HCT116 (cell line): ENCODE measurements at regions not wholly inside any gene's neighbourhood (a gene's known extent, or its start where the extent isn't known, plus 50 kb on each side); places are given as distances from the start of the nearest gene placed in this dataset.

Experiments used
- ATAC-seq: fragments of 200-7000 bp; cut with Tn5 transposase; 2 replicates; pipeline ENCODE4 v1.9.1; 2020; ENCODE audit warnings: mild to moderate bottlenecking, moderate library complexity
- BruUV-seq: library from RNA; stranded (reverse); fragments of 400-500 nt; replicated peaks from 2 replicates; lab custom pipeline; 2021; lab: Mats Ljungman, UMichigan
- CTCF ChIA-PET: fragments of 300-600 bp; sonication (Branson Sonifier 250); formaldehyde crosslinking; loops from one replicate; lab custom pipeline; 2021; ENCODE audit warnings: antibody characterized with exemption; lab: Charles Lee
- POLR2A ChIA-PET: fragments of 300-600, 350-600 bp; sonication (Branson Sonifier 250); formaldehyde crosslinking; loops from one replicate; lab custom pipeline; 2021; ENCODE audit warnings: antibody characterized with exemption; lab: Charles Lee
- RAD21 ChIA-PET, 2 experiments: fragments of 300-600 bp; sonication (Branson Sonifier 250); formaldehyde crosslinking; loops; one replicate each; lab custom pipeline; 2023; ENCODE audit warnings: low total read pairs in 2 of 2; ENCODE audit not compliant: uncharacterized antibody in 2 of 2, unreplicated experiment in 2 of 2, low non-redundant PET in 1 of 2; lab: Charles Lee
- DNase-seq: peaks from one replicate; pipeline ENCODE4 v3.0.0-alpha.2; 2010; ENCODE audit warnings: low read depth, low spot score
- H2AFZ ChIP-seq: fragments of 200-600 bp; shearing (Covaris generic), sonication (generic); 2 replicates; pipeline ENCODE4 v1.6.1; 2017; ENCODE audit warnings: low read depth, mixed run types, mixed read lengths, antibody characterized with exemption, low read length; ENCODE audit not compliant: poor library complexity, severe bottlenecking
- H3K27ac ChIP-seq: 2 replicates; pipeline ENCODE4 v1.5.1; 2012; ENCODE audit warnings: low read depth, low read length
- H3K27me3 ChIP-seq: fragments of 200-600 bp; sonication (generic); 2 replicates; pipeline ENCODE4 v1.6.1; 2016; ENCODE audit warnings: mixed run types, low read length, mixed read lengths; ENCODE audit not compliant: insufficient read depth
- H3K36me3 ChIP-seq, 2 experiments: fragments of 200-500 bp in 1 of 2; fragments of 200-600 bp in 1 of 2; sonication (Bioruptor generic) in 1 of 2; sonication (generic) in 1 of 2; 2 replicates each; pipeline versions ENCODE4 v1.5.1 to v1.6.1; 2014 to 2016; ENCODE audit warnings: low read length in 2 of 2, inconsistent platforms in 1 of 2, mixed read lengths in 1 of 2, mixed run types in 1 of 2; ENCODE audit not compliant: insufficient read depth in 2 of 2, control insufficient read depth in 1 of 2
- H3K4me1 ChIP-seq, 2 experiments: fragments of 200-600 bp in 1 of 2; sonication (generic) in 1 of 2; 2 replicates each; pipeline versions ENCODE4 v1.5.1 to v1.6.1; 2012 to 2017; ENCODE audit warnings: low read length in 2 of 2, inconsistent platforms in 1 of 2, mild to moderate bottlenecking in 1 of 2, mixed read lengths in 1 of 2, mixed run types in 1 of 2, moderate library complexity in 1 of 2; ENCODE audit not compliant: insufficient read depth in 2 of 2, control insufficient read depth in 1 of 2
- H3K4me2 ChIP-seq: fragments of 200-600 bp; sonication (generic); 2 replicates; pipeline ENCODE4 v1.6.1; 2017; ENCODE audit warnings: mixed run types, low read length, mixed read lengths
- H3K4me3 ChIP-seq, 2 experiments: fragments of 200-600 bp in 1 of 2; sonication (generic) in 1 of 2; replicated peaks in 1 of 2; 2 replicates each; pipeline ENCODE4 v1.5.1; 2011 to 2016; ENCODE audit warnings: low read length in 2 of 2, control low read depth in 1 of 2, low read depth in 1 of 2, mild to moderate bottlenecking in 1 of 2, mixed read lengths in 1 of 2, mixed run types in 1 of 2
- H3K79me2 ChIP-seq: fragments of 200-600 bp; sonication (generic); 2 replicates; pipeline ENCODE4 v1.6.1; 2017; ENCODE audit warnings: mild to moderate bottlenecking, mixed run types, low read length, moderate library complexity, mixed read lengths; ENCODE audit not compliant: insufficient read depth
- H3K9ac ChIP-seq: fragments of 200-600 bp; sonication (generic); 2 replicates; pipeline ENCODE4 v1.6.1; 2016; ENCODE audit warnings: low read length, mixed read lengths
- H3K9me2 ChIP-seq: fragments of 200-600 bp; sonication (generic), shearing (Covaris generic); 2 replicates; pipeline ENCODE4 v1.6.1; 2017; ENCODE audit warnings: mixed run types, mild to moderate bottlenecking, moderate library complexity; ENCODE audit not compliant: insufficient read depth
- H3K9me3 ChIP-seq, 2 experiments: fragments of 200-500 bp in 1 of 2; fragments of 200-600 bp in 1 of 2; sonication (Bioruptor generic) in 1 of 2; sonication (generic) in 1 of 2; 2 replicates each; pipeline ENCODE4 v1.6.1; 2014 to 2017; ENCODE audit warnings: low read length in 2 of 2, mixed read lengths in 2 of 2, inconsistent platforms in 1 of 2, low read depth in 1 of 2, mild to moderate bottlenecking in 1 of 2, mixed run types in 1 of 2, moderate library complexity in 1 of 2; ENCODE audit not compliant: control insufficient read depth in 1 of 2, insufficient read depth in 1 of 2
- H4K20me1 ChIP-seq: fragments of 200-600 bp; sonication (generic), shearing (Covaris generic); 2 replicates; pipeline ENCODE4 v1.6.1; 2017; ENCODE audit warnings: mixed run types, mild to moderate bottlenecking, moderate library complexity; ENCODE audit not compliant: insufficient read depth
- CBX3 ChIP-seq: IDR thresholded peaks from 2 replicates; pipeline ENCODE4 v1.6.1; 2012; ENCODE audit warnings: low read depth
- CEBPB ChIP-seq: IDR thresholded peaks from 2 replicates; pipeline ENCODE4 v1.6.1; 2012; ENCODE audit warnings: low read depth
- EGR1 ChIP-seq: IDR thresholded peaks from 2 replicates; pipeline ENCODE4 v1.6.1; 2012; ENCODE audit warnings: low read depth
- EZH2 ChIP-seq: fragments of 200-600 bp; sonication (generic); IDR thresholded peaks from 2 replicates; pipeline ENCODE4 v1.6.1; 2017; ENCODE audit warnings: antibody characterized with exemption, mixed run types
- EZH2phosphoT487 ChIP-seq: fragments of 200-600 bp; IDR thresholded peaks from 2 replicates; pipeline ENCODE4 v1.6.1; 2018; ENCODE audit warnings: antibody characterized with exemption, borderline replicate concordance
- JUND ChIP-seq: IDR thresholded peaks from 2 replicates; pipeline ENCODE4 v1.6.1; 2012
- POLR2A ChIP-seq: IDR thresholded peaks from 2 replicates; pipeline ENCODE4 v1.7.0; 2011; ENCODE audit warnings: borderline replicate concordance; ENCODE audit not compliant: insufficient read depth, insufficient read length; ENCODE audit errors: extremely low read depth
- POLR2AphosphoS5 ChIP-seq: IDR thresholded peaks from 2 replicates; pipeline ENCODE4 v1.6.1; 2011; ENCODE audit warnings: mild to moderate bottlenecking, low read depth, low read length, moderate library complexity
- RAD21 ChIP-seq: IDR thresholded peaks from 2 replicates; pipeline ENCODE4 v1.6.1; 2012; ENCODE audit warnings: low read depth, mild to moderate bottlenecking
- SRF ChIP-seq: IDR thresholded peaks from 2 replicates; pipeline ENCODE4 v1.6.1; 2012; ENCODE audit warnings: low read depth
- TCF7L2 ChIP-seq: IDR thresholded peaks from 2 replicates; pipeline ENCODE4 v1.7.0; 2011; ENCODE audit warnings: borderline replicate concordance, inconsistent platforms; ENCODE audit not compliant: insufficient read depth, insufficient read length; ENCODE audit errors: extremely low read depth
- YY1 ChIP-seq: IDR thresholded peaks from 2 replicates; pipeline ENCODE4 v1.6.1; 2011; ENCODE audit warnings: low read length, low read depth, moderate library complexity, mild to moderate bottlenecking; ENCODE audit not compliant: insufficient replicate concordance; ENCODE audit errors: extremely low read depth
- ZBTB33 ChIP-seq: IDR thresholded peaks from 2 replicates; pipeline ENCODE4 v1.6.1; 2011; ENCODE audit warnings: mild to moderate bottlenecking, low read length, moderate library complexity; ENCODE audit not compliant: insufficient replicate concordance; ENCODE audit errors: extremely low read depth
- ZNF274 ChIP-seq: fragments of 200-500 bp; sonication (Bioruptor generic); IDR thresholded peaks from 2 replicates; pipeline ENCODE4 v1.6.1; 2014; ENCODE audit warnings: mild to moderate bottlenecking, low read depth, low read length, inconsistent platforms
- intact Hi-C: fragments of 100-400 bp; cut with micrococcal nuclease; formaldehyde crosslinking; loops from 2 replicates; pipeline ENCODE4 v1.10.0; 2022
- TF ChIP-seq, protein P1 (sequence below): IDR thresholded peaks from 2 replicates; pipeline ENCODE4 v1.6.1; 2012
- TF ChIP-seq, protein P2 (sequence below): IDR thresholded peaks from 2 replicates; pipeline ENCODE4 v1.6.1; 2012

GRCh38 chr20:22459754-22460153 lies 124.6 kb downstream of the FOXA2 start:
- H3K9ac ChIP-seq, result no peak overlapping the region
- no peaks in the 10 kb centered on the region for H3K36me3 ChIP-seq
- CTCF ChIA-PET, result no interaction called here
- H3K9me2 ChIP-seq, result no peaks in the 10 kb centered on the region
- DNase-seq, result no peak
- H3K27me3 ChIP-seq, result peaks cover 5% of the 10 kb centered on the region; the same call in 1 of the 2 replicates
- RAD21 ChIA-PET, result no interaction called here
- H4K20me1 ChIP-seq, result no peaks in the 10 kb centered on the region
- H3K4me2 ChIP-seq, result no peak overlapping the region
- TF ChIP-seq ZBTB33, result no peak
- TF ChIP-seq TCF7L2, result no peak
- TF ChIP-seq SRF, result no peak
- TF ChIP-seq YY1, result no peak
- no peak for TF ChIP-seq POLR2A
- TF ChIP-seq EZH2phosphoT487, result no peak
- TF ChIP-seq ZNF274, result no peak
- no peak for TF ChIP-seq RAD21
- TF ChIP-seq, protein P1, sequence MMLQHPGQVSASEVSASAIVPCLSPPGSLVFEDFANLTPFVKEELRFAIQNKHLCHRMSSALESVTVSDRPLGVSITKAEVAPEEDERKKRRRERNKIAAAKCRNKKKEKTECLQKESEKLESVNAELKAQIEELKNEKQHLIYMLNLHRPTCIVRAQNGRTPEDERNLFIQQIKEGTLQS, result no peak
- TF ChIP-seq EZH2, result no peak
- TF ChIP-seq EGR1, result no peak
- no peak for TF ChIP-seq JUND
- TF ChIP-seq CBX3, result no peak
- no peak for TF ChIP-seq POLR2AphosphoS5
- TF ChIP-seq, protein P2, sequence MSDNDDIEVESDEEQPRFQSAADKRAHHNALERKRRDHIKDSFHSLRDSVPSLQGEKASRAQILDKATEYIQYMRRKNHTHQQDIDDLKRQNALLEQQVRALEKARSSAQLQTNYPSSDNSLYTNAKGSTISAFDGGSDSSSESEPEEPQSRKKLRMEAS, result no peak
- no peak for TF ChIP-seq CEBPB
- no peaks in the 10 kb centered on the region for H3K79me2 ChIP-seq
- H3K27ac ChIP-seq, result no peak overlapping the region
- POLR2A ChIA-PET, result no interaction called here
- no peaks in the 10 kb centered on the region for H3K9me3 ChIP-seq
- ATAC-seq, result no peak
- H3K4me1 ChIP-seq, result no peaks in the 10 kb centered on the region
- H2AFZ ChIP-seq, result no peak overlapping the region
- intact Hi-C loops, result no loop called here
- H3K4me3 ChIP-seq, result no peak overlapping the region
- BruUV-seq, result no TSS peak
